Large intestine (tissue), 3 donors: ENCODE measurements at regions not wholly inside any gene's neighbourhood (a gene's known extent, or its start where the extent isn't known, plus 50 kb on each side); places are given as distances from the start of the nearest gene placed in this dataset.

Source experiments
- DNase-seq, 2 donors: peaks; one replicate each; pipeline versions ENCODE4 v3.0.0 to v3.0.0-alpha.2; 2013
- H3K27ac ChIP-seq: one replicate; pipeline ENCODE4 v1.5.1; 2013; ENCODE audit warnings: low read length
- H3K27me3 ChIP-seq: 2 replicates; pipeline ENCODE4 v1.6.1; 2013; ENCODE audit warnings: low read length; ENCODE audit not compliant: control insufficient read depth, insufficient read depth
- H3K36me3 ChIP-seq: 2 replicates; pipeline ENCODE4 v1.6.1; 2013; ENCODE audit warnings: low read length; ENCODE audit not compliant: control insufficient read depth, insufficient read depth
- H3K4me1 ChIP-seq: one replicate; pipeline ENCODE4 v1.6.1; 2013; ENCODE audit warnings: low read length; ENCODE audit not compliant: control insufficient read depth, insufficient read depth
- H3K4me3 ChIP-seq: one replicate; pipeline ENCODE4 v1.5.1; 2013; ENCODE audit warnings: low read length
- H3K9me3 ChIP-seq: one replicate; pipeline ENCODE4 v1.6.1; 2013; ENCODE audit warnings: mild to moderate bottlenecking, low read depth, low read length, moderate library complexity; ENCODE audit not compliant: control insufficient read depth
- WGBS: methylation state at CpG from one replicate; pipeline ENCODE4 v1.1.5; 2013; ENCODE audit warnings: low lambda C conversion rate; ENCODE audit not compliant: insufficient coverage; 5-methylcytosine and 5-hydroxymethylcytosine counted together

GRCh38 chr16:86647561-86647960, 69.2 kb downstream of the FOXL1 start:
- peaks cover 39% of the 10 kb centered on the region for H3K27me3 ChIP-seq
- no peak overlapping the region for H3K27ac ChIP-seq
- H3K36me3 ChIP-seq: no peaks in the 10 kb centered on the region
- H3K9me3 ChIP-seq: no peaks in the 10 kb centered on the region
- no peak for DNase-seq
- no CpG with 5 or more reads among the region's 2 CpGs for WGBS
- no peaks in the 10 kb centered on the region for H3K4me1 ChIP-seq
- H3K4me3 ChIP-seq: no peak overlapping the region

GRCh38 chr16:86649875-86650274, 71.5 kb downstream of the FOXL1 start:
- H3K27ac ChIP-seq: no peak overlapping the region
- H3K9me3 ChIP-seq: no peaks in the 10 kb centered on the region
- H3K4me3 ChIP-seq: no peak overlapping the region
- no peaks in the 10 kb centered on the region for H3K36me3 ChIP-seq
- no CpG with 5 or more reads among the region's 5 CpGs for WGBS
- peaks cover 45% of the 10 kb centered on the region for H3K27me3 ChIP-seq
- no peak for DNase-seq
- H3K4me1 ChIP-seq: no peaks in the 10 kb centered on the region

- Histone ChIP-seq H3K4me1 (no peaks in the 10 kb centered on the region), H3K36me3 (no peaks in the 10 kb centered on the region), H3K27me3 (peaks cover 42% of the 10 kb centered on the region), H3K9me3 (no peaks in the 10 kb centered on the region), H3K4me3 (no peak overlapping the region), H3K27ac (no peak overlapping the region)
- WGBS: no CpG with 5 or more reads among the region's 9 CpGs
- DNase-seq: no peak
Observed at GRCh38 chr16:86651013-86651627, 72.8 kb downstream of the FOXL1 start.

GRCh38 chr16:86651823-86652222, 73.5 kb downstream of the FOXL1 start:
- H3K9me3 ChIP-seq: no peaks in the 10 kb centered on the region
- no peak overlapping the region for H3K27ac ChIP-seq
- H3K36me3 ChIP-seq: no peaks in the 10 kb centered on the region
- H3K4me1 ChIP-seq: no peaks in the 10 kb centered on the region
- DNase-seq: no peak
- H3K27me3 ChIP-seq: peaks cover 35% of the 10 kb centered on the region
- no peak overlapping the region for H3K4me3 ChIP-seq
- WGBS: no CpG with 5 or more reads among the region's 6 CpGs

- Histone ChIP-seq H3K27me3 (peaks cover 23% of the 10 kb centered on the region), H3K9me3 (no peaks in the 10 kb centered on the region), H3K4me3 (no peak overlapping the region), H3K4me1 (no peaks in the 10 kb centered on the region), H3K36me3 (no peaks in the 10 kb centered on the region), H3K27ac (no peak overlapping the region)
- 89% methylated on average over 3 of the region's 13 CpGs for WGBS
- DNase-seq: no peak
Observed at GRCh38 chr16:86653285-86654006, 75.1 kb downstream of the FOXL1 start.

- no peaks in the 10 kb centered on the region for H3K4me1 ChIP-seq
- no peak overlapping the region for H3K4me3 ChIP-seq
- H3K27ac ChIP-seq: no peak overlapping the region
- DNase-seq: no peak
- no peaks in the 10 kb centered on the region for H3K36me3 ChIP-seq
- H3K27me3 ChIP-seq: peaks cover 9% of the 10 kb centered on the region
- peaks cover 3% of the 10 kb centered on the region for H3K9me3 ChIP-seq
- no CpG with 5 or more reads among the region's 6 CpGs for WGBS
Observed at GRCh38 chr16:86657972-86658371, 79.6 kb downstream of the FOXL1 start.

GRCh38 chr16:86660623-86661022, 82.3 kb downstream of the FOXL1 start:
- Histone ChIP-seq H3K9me3 (peaks cover 10% of the 10 kb centered on the region), H3K36me3 (no peaks in the 10 kb centered on the region), H3K4me3 (no peak overlapping the region), H3K27me3 (peaks cover 2% of the 10 kb centered on the region), H3K27ac (no peak overlapping the region), H3K4me1 (peaks cover 19% of the 10 kb centered on the region)
- WGBS: no CpG with 5 or more reads among the region's 4 CpGs
- DNase-seq: no peak

GRCh38 chr16:86661706-86662105, 83.4 kb downstream of the FOXL1 start:
- peaks cover 10% of the 10 kb centered on the region for H3K9me3 ChIP-seq
- WGBS: 43% methylated on average over 3 of the region's 8 CpGs
- H3K27me3 ChIP-seq: peaks cover 2% of the 10 kb centered on the region
- no peak overlapping the region for H3K27ac ChIP-seq
- H3K4me1 ChIP-seq: peaks cover 19% of the 10 kb centered on the region
- H3K4me3 ChIP-seq: no peak overlapping the region
- no peak for DNase-seq
- H3K36me3 ChIP-seq: no peaks in the 10 kb centered on the region

GRCh38 chr16:86662195-86662594, 83.8 kb downstream of the FOXL1 start:
- no peak overlapping the region for H3K27ac ChIP-seq
- peaks cover 10% of the 10 kb centered on the region for H3K9me3 ChIP-seq
- WGBS: no CpG with 5 or more reads among the region's 5 CpGs
- DNase-seq: no peak
- no peaks in the 10 kb centered on the region for H3K36me3 ChIP-seq
- no peak overlapping the region for H3K4me3 ChIP-seq
- peaks cover 2% of the 10 kb centered on the region for H3K27me3 ChIP-seq
- H3K4me1 ChIP-seq: peaks cover 19% of the 10 kb centered on the region

- Histone ChIP-seq H3K27me3 (peaks cover 2% of the 10 kb centered on the region), H3K27ac (no peak overlapping the region), H3K4me3 (no peak overlapping the region), H3K9me3 (peaks cover 10% of the 10 kb centered on the region), H3K36me3 (no peaks in the 10 kb centered on the region), H3K4me1 (peaks cover 19% of the 10 kb centered on the region)
- DNase-seq: no peak
- 95% methylated on average over 2 of the region's 3 CpGs for WGBS
Observed at GRCh38 chr16:86662740-86663139, 84.4 kb downstream of the FOXL1 start.
